HG03558 (cell line): ENCODE measurements at regions not wholly inside any gene's neighbourhood (a gene's known extent, or its start where the extent isn't known, plus 50 kb on each side); places are given as distances from the start of the nearest gene placed in this dataset.

Experiments
- ATAC-seq: cut with Tn5 transposase; IDR thresholded peaks from one replicate; pipeline ENCODE4 v1.9.1; 2021; ENCODE audit warnings: moderate number of reproducible peaks; ENCODE audit not compliant: unreplicated experiment; ENCODE audit errors: extremely low read depth

GRCh38 chr1:98387701-98388100 is 273.8 kb upstream of the SNX7 start:
- ATAC-seq, result no peak

- ATAC-seq, result no peak
Observed at GRCh38 chr1:98386675-98387440, 274.7 kb upstream of the SNX7 start.

- no peak for ATAC-seq
Observed at GRCh38 chr1:98385652-98386051, 275.9 kb upstream of the SNX7 start.

GRCh38 chr1:98384461-98385141 is 276.9 kb upstream of the SNX7 start:
- no peak for ATAC-seq

- ATAC-seq, result no peak
Observed at GRCh38 chr1:98382986-98383740, 278.4 kb upstream of the SNX7 start.

- no peak for ATAC-seq
Observed at GRCh38 chr1:98382586-98382985, 278.9 kb upstream of the SNX7 start.

- no peak for ATAC-seq
Observed at GRCh38 chr1:98374098-98374497, 287.4 kb upstream of the SNX7 start.

- ATAC-seq, result no peak
Observed at GRCh38 chr1:98373056-98373455, 288.5 kb upstream of the SNX7 start.

- no peak for ATAC-seq
Observed at GRCh38 chr1:98371764-98372163, 289.8 kb upstream of the SNX7 start.

GRCh38 chr1:98369463-98369862 is 292.1 kb upstream of the SNX7 start:
- no peak for ATAC-seq

GRCh38 chr1:98368995-98369394 is 292.5 kb upstream of the SNX7 start:
- ATAC-seq, result no peak

GRCh38 chr1:98367426-98367825 is 294.1 kb upstream of the SNX7 start:
- ATAC-seq, result no peak

GRCh38 chr1:98366343-98366742 is 295.2 kb upstream of the SNX7 start:
- no peak for ATAC-seq

GRCh38 chr1:98364544-98364943 is 297.0 kb upstream of the SNX7 start:
- no peak for ATAC-seq

GRCh38 chr1:98360864-98361263 is 300.7 kb upstream of the SNX7 start:
- ATAC-seq, result no peak

GRCh38 chr1:98355656-98356383 is 305.7 kb upstream of the SNX7 start:
- no peak for ATAC-seq

- ATAC-seq, result no peak
Observed at GRCh38 chr1:98352378-98352777, 309.1 kb upstream of the SNX7 start.

GRCh38 chr1:98351561-98351960 is 310.0 kb upstream of the SNX7 start:
- ATAC-seq, result no peak

GRCh38 chr1:98345417-98345816 is 316.1 kb upstream of the SNX7 start:
- ATAC-seq, result no peak

GRCh38 chr1:98344731-98345130 is 316.8 kb upstream of the SNX7 start:
- no peak for ATAC-seq

- ATAC-seq, result no peak
Observed at GRCh38 chr1:98342566-98342965, 319.0 kb upstream of the SNX7 start.
